ENCODE measurements at regions not wholly inside any gene's neighbourhood (a gene's known extent, or its start where the extent isn't known, plus 50 kb on each side); places are given as distances from the start of the nearest gene placed in this dataset.
"Not testable (repeated sequence)": the region's sequence is repeated elsewhere in the genome, so short reads cannot be mapped to it uniquely, and the experiment has no call there.

DNA sequence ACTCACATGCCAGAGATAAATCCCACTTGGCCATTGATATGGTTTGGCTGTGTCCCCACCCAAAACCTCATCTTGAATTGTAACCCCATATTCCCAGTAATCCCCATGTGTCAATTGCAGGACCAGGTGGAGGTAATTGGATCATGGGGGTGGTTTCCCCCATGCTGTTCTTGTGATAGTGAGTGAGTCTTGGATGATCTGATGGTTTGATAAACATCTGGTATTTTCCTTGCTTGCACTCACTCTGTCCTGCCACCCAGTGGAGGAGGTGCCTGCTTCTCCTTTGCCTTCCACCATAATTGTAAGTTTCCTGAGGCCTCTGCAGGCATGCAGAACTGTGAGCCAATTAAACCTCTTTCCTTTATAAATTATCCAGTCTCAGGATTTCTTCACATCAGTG is 50.4 kb upstream of the B3GAT2 start:
- not testable (repeated sequence) for DNase-seq (ENCODE audit: low read depth, low spot score)

DNA sequence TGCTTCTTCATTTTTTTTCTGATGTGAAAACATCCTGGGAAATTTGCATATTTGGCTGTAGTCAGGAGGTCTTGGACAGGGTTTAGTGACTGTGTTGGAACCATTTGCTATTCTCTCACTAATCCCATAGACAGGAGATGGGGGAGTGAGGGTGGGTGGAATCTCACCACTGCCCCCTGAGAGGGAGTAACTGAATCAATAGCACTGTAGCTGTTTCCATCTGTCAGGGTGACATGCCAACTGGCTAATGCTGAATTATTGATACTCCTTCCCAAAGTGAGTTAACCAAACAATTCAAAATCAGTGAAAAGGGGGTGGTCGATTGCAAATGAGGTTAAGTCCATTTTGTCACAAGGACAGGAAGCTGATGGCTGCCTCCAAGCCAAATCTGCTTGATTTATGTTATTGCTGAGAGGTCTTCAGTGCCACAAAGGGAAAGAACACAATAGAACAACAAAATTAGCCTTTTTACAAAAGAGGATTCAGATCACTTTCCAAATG is 55.1 kb upstream of the B3GAT2 start:
- DNase-seq (ENCODE audit: low read depth, low spot score) = no peak

DNA sequence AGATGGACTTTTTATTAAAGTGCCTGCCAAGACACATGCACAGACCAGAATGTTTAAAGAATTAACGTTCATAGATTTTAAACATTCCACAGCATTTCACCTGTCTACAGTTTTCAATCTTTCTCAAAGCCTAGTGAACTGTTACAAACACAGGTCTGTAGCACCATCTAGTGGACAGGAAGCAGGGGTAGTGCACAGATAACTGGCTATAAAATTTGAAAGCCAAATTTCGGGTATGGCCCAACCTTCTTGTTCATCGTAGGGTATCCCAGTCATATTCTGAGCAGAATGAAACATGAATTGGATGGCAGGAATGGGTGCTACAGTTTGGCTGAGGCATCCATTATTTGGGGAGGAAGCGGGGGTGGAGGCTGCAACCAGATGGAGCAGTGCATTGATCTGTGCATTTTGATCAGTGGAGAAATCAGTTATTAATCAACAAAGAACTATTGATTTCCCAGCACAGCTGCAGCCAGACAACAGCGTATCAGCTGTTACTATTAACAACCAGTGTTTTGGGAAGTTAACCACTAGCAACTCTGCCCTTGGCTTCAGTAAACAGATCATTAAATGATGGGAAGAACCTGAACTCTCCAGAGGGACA is 56.1 kb upstream of the B3GAT2 start:
- no peak for DNase-seq (ENCODE audit: low read depth, low spot score)

DNA sequence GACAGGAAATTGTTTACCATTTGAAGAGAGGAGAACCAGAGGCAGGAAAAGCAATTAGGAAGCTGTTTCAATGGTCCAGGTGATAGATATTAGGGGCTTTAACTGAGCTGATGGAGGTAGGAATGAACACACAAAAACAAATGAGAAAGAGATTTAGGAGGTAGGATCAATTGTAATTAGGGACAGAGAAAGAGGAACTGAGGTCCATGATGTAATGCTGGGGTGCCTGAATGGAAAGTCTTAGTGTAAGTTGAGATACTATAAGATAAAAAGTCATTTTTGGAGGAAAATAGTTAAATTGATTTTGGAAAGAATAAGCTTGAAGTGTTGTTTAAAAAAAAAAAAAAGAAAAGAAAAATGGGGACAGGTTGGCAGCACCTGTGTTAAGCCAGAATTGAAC is 58.5 kb upstream of the B3GAT2 start:
- DNase-seq (ENCODE audit: low read depth, low spot score) = no peak

DNA sequence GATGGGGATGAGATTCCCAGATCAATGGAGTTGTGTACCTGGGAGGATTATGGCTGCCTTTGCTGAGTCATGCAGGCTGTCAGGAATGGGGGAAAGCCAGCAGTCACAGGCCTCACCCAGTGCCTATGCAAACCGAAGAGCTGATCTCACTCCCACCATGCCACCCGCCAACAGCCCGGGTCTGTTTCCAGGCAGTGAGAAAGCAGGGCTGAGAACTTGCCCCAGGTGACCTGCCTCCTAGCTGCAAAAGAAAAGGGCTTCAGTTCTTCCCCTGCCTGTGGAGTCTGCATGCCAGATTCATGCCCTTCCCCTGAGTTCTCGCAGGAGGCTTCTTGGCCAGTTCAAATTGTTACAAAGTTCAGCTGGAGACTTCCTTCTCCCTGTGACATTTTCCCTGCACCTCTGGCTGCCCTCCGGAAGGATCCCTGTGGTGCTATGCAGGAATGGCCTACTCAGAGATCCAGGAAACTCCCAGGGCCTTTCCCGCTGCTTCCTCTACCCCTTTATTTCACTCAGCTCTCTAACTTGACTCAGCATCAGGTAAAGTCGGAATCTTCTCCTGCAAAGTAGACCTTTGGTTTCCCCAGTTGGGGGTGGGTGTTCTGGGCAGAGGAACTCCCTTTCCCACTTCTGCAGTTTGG is 71.5 kb upstream of the B3GAT2 start:
- DNase-seq (ENCODE audit: low read depth, low spot score) = peak; percentile 10

DNA sequence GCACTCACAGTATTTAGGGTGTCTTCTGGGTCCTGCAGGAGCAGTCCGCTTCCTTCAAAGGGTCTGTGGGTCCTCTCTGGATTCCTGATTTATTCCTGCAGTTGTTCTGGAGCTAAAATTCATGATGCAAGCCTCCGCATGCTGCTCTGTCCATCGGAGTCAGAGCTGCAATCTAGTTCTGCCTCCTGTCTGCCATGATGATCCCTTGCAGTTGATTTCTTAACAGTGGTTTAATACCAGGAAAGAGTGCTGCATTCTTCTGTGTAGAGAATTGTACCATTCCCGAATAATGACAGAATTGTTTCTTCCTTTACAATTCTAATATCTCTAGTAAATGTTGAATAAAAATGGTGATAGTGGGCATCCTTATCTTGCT is 72.0 kb upstream of the B3GAT2 start:
- no peak for DNase-seq (ENCODE audit: low read depth, low spot score)

DNA sequence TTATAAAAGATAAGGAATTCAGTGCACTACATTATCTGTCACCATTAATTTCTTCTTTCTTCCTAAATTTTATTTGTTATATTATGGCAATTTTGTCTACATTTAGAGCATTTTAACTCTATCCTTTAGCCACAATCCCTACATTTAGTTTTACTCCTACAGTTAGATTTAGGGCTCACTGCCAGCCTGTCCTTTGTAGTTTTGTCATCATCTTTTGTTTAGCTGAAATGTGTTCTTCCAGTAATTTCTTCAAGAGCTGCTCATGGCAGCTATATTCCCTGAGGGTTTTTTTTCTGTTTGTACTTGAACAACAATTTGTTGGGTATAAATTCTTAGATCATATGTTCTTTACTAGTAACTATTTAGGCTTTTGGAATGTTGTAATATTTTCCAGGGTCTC is 72.7 kb upstream of the B3GAT2 start:
- no peak for DNase-seq (ENCODE audit: low read depth, low spot score)

DNA sequence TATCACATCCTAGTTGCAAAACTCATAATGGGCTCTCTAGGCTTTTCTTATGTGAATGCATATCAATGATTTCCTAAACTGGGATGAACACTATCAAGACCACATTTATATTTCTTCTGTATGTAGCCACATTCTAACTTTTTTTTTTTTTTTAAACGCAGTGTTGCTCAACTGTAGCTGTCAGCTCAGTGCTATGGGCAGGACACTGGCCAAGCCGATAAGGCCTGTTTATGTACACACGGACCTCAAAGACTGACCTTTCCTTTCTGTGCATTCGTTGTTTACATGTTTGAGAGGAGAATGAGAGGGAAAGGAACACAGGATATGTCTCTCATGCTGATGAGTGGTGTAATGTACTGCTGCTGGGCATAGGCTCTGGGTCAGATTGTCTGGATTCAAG is 75.1 kb upstream of the B3GAT2 start:
- DNase-seq (ENCODE audit: low read depth, low spot score) = no peak

DNA sequence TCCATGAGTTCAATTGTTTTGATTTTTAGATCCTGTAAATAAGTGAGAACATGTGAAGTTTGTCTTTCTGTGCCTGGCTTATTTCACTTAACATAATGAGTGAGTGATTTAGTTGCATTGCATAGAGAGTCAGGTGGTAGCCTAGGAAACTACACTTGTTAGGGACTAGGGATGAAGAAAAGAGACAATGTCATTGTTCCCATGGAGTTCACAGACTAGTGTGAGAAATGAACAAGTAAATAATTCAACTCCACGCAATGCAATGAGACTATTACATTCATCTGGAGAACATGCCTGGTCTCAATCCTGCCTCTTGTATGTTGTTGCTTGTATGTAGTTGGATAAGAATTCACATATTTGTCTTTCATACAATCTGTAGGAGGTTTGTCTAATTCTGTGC is 76.3 kb upstream of the B3GAT2 start:
- DNase-seq (ENCODE audit: low read depth, low spot score) = no peak

DNA sequence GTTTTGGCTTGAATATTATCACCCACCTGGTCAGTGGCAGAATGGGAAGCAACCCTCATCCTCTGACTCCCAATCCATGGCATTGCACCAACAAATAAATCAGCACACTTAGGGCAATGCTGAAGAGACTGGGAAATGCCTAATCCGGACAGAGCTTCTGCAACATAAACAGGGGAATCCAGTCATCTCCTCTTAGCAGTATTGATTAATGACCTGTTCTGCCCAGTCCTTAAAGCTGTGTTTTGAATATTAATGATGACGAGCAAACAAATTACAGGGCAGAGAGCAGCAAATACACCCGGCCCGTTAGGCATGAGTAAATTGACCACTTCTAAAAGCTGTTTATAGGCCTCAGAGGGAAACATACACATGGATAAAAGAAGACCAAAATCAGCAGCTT is 77.0 kb upstream of the B3GAT2 start:
- no peak for DNase-seq (ENCODE audit: low read depth, low spot score)

DNA sequence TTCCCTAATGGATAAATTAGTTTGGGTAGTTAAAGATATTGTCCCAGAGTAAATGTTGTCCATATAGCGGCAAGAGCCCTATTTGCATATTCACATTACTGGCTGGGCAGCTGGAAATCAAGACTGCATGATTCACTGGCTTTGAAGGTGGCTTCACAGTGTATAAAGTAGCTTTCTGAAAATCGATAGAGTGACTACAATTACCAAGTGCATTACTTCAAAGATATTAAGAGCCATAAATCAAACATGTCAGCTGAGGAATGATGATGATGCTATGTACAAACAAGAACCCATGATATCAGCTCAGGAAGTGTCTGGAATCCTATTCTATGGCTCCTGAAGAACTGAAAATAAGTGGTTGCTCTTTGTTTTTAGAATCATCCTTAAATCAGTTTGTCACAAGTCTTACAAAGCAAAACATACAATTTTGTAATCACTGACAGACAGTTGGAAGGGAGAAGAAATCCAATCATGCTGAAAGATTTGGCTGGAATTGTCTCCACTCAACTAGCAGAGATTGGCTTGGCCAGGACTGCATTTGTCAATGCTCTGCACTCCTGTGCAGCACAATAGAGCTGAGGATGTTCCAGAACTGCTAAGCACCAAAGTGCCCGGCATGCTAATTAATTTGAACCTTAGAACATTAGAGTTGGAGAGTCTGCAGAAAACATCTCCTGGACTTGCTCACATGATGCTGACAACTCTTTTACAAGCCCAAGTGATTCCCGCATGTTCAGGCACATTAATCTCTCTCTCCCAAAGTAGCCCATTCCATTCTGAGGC is 77.9 kb upstream of the B3GAT2 start:
- no peak for DNase-seq (ENCODE audit: low read depth, low spot score)

DNA sequence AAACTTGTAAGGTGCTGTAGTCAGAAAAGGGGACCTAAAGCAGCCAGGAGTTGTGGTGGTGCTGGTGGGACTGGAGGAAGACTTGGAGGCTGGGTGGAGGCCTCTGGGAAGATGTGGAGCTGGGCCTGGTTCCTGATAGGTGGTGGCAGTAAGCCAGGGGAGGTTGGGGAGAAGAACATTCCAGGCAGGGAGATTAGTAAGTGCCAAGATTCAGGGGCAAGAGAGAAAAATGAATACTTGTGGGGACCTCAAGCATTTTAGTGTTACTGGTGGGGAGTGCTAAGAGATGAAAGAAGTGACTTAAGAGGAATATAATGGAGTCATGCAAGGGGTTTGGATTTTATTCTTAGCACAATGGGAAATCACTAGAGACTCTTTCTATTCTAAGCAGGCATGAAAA is 79.0 kb upstream of the B3GAT2 start:
- no peak for DNase-seq (ENCODE audit: low read depth, low spot score)

DNA sequence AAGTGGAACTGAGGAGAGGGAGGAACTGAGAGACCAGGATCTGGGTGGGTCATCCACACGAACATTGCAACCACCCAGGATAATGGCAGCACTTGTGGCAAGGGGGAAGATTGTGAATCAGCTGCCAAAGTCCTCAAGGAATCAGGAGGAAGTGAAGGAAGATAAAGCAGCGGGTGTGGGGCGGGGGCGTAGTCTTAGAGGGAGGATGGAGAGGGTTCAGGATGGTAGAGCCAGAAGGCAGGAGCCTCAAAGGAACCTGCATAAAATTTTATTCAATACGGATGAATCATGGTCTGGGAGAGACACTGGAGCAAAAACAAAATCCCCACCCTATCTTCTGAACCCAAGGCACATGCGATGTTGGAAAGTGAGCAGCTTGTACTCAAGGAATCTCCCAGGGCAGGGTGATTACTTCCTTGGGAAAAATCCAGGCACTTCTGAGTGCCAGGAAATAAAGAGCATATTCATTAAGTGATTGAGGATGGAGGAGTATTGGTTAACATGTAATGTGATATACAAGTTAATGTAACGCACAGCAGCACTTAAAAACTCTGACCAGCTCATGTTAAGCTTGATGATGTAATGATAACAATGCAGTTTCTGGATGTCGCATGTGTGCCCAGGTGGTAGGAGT is 82.0 kb upstream of the B3GAT2 start:
- no peak for DNase-seq (ENCODE audit: low read depth, low spot score)

DNA sequence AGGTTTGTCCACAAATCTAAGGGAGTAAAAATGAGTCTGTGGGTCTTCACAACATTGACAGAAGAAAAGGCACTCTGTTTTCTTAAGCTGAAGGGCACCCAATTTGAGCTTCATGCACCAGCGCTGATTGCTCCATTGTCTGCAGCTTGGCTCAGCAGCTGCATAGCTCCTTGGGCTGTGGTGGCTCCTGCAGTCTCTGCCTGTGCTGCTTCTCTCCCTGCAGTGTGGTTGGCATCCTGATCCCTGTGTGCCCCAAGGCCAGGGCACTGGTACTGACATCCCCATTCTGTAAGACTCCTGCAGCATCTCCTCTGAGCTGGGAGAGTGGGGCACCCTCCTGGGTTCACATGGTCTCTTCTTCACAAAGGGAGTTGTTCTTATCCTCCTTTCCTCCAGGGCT is 83.2 kb upstream of the B3GAT2 start:
- DNase-seq (ENCODE audit: low read depth, low spot score) = no peak

DNA sequence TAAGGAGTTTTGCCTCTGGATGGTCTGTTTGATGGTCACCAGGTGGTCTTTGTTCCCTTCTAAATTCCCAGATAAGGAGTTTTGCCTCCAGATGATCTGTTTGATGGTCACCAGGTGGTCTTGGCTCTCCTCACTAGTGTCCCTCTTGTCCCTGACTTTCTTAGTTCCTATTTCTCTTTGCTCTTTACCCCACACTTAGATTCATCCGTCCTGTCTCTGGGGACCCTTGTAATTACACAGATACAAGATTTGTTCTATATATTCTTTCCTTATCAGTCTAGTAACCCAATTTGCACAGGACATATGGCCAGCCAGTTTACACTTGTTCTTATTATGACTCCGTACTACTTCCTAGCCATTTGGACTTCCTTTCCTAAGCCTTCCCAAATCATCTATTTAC is 84.0 kb upstream of the B3GAT2 start:
- DNase-seq (ENCODE audit: low read depth, low spot score) = no peak

DNA sequence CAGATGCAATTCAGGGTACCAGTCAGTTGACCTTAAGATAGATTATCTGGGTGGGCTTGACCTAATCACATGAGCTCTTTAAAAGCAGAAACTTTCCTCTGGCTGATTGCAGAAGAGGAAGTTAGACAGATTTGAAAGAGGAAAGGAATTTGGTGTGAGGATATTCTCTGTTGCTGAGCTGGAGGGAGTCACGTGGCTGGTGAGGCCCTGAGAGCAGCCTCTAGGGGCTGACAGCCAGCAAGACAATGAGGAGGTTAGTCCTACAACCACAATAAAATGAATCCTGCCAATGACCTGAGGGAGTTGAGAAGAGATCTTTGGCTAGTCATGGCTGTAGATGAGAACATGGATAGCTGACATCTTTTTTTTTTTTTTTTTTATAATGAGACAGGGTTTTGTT is 87.0 kb upstream of the B3GAT2 start:
- DNase-seq (ENCODE audit: low read depth, low spot score) = no peak

DNA sequence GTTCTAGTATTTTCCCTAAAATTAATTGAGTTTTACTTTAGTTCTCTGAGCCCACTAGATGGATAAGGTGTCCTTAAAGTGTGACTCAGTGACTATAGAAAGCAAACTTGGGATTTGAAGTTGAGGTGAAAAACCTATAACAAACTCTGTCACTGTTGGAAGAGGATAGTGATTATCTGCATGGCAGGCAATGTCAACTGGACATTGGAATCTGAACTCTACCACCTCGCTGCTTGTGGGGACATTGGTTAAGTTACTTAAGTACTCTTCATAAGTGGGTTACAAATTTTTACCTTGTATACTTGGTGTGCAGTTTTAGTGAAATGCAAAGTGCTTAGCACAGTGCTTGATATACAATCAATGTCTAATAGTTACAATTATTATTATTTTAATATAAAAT is 87.9 kb upstream of the B3GAT2 start:
- DNase-seq (ENCODE audit: low read depth, low spot score) = no peak

DNA sequence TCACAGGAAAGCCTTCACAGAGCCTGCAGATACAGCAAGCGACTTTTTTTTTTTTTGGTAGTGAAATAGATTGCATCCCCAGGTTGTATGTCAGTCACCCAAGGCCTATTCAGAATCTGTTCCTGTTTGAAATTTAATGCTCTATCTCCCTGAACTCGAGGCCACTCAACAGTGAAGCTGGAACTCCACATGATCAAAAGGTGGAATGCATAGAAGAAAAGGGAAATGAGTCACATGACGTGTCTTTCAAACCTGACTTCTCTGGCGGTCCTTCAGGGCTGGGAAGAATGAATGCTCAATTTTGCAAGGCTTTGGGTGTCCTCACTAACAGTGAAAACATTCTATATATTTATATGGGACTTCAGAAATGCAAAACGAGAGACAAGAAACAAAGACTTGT is 88.4 kb upstream of the B3GAT2 start:
- DNase-seq (ENCODE audit: low read depth, low spot score) = no peak

DNA sequence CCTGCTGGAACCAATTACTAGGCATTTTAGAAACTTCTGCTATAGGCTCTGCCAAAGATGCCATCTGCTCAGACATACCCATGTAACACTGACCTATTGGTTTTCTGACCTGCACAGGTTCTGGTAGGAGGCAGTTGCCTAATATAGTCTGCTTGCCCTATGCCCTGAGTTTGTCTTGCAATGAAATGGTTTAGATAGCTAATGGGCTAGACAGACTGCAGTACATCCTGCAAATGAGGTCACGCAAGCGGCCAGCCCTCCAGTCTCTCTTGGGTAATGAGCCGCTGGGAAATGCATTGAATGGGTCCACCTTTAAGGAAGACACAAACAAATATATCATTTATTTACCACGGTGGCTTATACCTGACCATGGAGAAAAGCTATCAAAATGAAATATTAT is 90.6 kb upstream of the B3GAT2 start:
- no peak for DNase-seq (ENCODE audit: low read depth, low spot score)

DNA sequence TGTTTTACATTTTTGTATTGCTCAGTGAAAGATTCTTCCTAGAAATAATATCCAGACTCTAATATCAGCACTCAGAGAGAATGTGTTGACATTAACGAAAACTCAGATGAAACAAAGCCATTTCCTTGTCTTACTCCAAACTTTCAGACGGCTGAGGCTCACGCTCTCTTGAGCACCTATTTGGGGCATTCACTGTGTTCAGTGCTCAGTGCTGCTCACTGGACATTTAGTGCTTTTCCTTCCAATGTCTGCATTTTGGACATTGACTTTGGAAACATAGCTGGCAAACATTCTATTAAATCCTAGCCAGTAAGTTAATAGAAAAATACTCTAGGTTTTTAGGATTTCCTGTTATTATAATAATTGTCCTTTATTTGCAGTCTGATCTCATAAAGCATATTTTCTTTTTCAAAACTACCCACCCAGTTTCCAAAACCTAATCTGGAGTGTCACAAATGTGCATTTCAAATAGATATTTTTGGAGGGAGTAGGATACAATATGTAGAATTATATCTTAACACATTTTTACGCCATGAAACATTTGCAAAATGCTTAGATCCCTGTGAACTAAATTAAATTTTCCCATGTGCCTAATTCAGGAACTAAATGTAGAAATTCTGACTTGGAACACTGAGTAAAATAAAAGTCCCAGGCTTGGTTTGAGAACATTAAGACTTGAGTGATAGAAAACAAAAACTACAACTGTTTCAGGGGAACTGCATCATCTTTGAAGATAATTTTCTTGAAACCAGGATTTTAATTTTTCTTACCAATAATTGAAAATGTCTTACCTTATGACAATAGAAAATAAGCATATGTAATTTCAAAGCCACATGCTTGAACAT is 91.7 kb upstream of the B3GAT2 start:
- DNase-seq (ENCODE audit: low read depth, low spot score) = no peak

DNA sequence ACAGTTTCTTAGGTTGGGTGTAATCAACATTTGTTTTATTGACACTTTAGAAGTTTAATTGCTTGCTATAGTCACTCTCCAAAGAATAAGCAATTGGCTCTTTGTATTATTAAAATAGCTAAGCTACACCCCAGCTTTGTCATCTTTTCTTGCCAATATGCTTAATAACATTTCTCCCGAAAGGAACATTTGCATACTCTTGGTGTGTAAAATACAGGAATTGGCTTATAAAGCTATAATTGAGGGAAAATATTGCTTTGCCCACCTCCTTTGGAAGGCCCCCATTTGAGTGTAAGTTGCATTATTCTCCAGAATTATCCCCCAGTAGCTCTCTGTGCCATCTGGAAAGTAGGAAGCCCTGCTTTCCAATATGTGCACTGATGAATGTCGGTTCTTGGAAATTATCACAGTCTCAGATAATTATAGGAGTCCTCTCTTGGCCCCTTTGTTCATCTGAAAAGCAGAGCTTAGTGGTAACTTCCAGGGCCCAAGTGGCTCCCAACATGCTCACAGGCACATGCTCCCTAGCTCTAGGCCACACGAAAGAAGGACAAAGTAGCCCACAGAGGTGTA is 92.4 kb upstream of the B3GAT2 start:
- no peak for DNase-seq (ENCODE audit: low read depth, low spot score)
